ENCODE measurements at regions not wholly inside any gene's neighbourhood (a gene's known extent, or its start where the extent isn't known, plus 50 kb on each side); places are given as distances from the start of the nearest gene placed in this dataset.
"Not testable (repeated sequence)": the region's sequence is repeated elsewhere in the genome, so short reads cannot be mapped to it uniquely, and the experiment has no call there.

DNA sequence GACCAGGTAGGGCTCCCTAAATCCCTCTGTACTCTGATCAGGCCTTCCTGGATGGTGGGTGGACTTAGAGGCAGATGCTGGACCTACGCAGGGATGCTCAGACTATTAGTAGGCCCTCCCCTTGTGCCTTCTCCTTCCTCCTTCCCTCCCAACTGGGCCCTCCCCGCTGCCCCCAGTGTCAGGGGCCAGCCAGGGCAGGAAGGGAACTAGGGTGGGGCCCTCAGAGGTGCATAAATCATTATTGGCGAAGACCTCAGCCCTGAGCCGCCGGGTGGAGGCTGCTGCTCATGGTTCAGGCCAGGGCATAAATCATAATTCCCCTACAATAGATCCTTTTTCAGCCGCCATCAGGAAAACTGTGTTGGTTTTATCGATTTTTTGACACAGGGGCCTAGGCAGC, 81.4 kb downstream of the MRM1 start:
- H3K4me1 Mint-ChIP-seq = no peaks in the 10 kb centered on the region
- H3K36me3 Mint-ChIP-seq (ENCODE audit: low read depth) = no peaks in the 10 kb centered on the region
- DNase-seq = no peak
- peaks cover 8% of the 10 kb centered on the region for H3K27me3 Mint-ChIP-seq
- H3K4me3 Mint-ChIP-seq = no peak overlapping the region
- intact Hi-C loops (cut with micrococcal nuclease) = no loop called here
- H3K9me3 Mint-ChIP-seq = no peaks in the 10 kb centered on the region
- no peak overlapping the region for H3K27ac Mint-ChIP-seq

DNA sequence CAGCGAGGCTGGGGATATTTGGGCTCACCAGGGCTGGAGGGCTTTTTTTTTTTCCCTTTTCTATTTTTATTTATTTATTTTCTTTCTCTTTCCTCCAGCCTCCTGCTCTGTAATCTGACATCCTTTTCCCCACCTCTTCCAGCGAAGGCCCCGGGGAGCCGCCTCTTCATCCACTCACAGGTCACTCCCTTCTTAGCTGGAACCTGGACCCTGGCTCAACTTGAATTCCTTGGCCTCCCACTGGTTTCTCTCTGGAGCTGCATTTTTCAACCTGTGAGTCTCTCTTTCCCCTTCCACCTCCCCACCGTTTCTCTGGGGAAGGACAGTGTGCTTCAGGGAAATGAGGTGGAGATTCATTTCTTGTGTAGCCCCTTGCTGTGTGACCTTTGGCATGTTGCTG, 82.0 kb downstream of the MRM1 start:
- intact Hi-C loops (cut with micrococcal nuclease) = no loop called here
- Mint-ChIP-seq H3K4me1 (no peaks in the 10 kb centered on the region), H3K4me3 (no peak overlapping the region), H3K9me3 (no peaks in the 10 kb centered on the region), H3K27ac (no peak overlapping the region), H3K27me3 (peaks cover 10% of the 10 kb centered on the region), H3K36me3 (ENCODE audit: low read depth) (no peaks in the 10 kb centered on the region)
- DNase-seq = no peak

DNA sequence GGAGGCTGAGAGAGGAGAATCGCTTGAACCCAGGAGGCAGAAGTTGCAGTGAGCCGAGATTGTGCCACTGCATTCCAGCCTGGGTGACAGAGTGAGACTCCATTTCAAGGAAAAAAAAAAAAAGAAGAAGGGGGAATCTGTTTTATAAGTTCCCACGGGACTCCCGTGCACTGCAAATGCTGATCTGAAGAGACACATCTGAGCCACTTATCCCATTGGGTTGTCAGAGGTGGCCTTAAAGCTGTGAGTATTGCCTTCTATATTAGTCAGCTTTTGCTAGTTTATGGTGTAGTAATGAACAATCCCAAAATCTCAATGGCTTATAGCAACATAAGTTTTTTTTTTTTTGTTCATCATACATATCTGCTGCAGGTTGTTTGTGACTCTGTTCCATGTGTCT, 82.8 kb downstream of the MRM1 start:
- intact Hi-C loops (cut with micrococcal nuclease) = no loop called here
- no peak for DNase-seq
- H3K27ac Mint-ChIP-seq = no peak overlapping the region
- no peak overlapping the region for H3K4me3 Mint-ChIP-seq
- peaks cover 10% of the 10 kb centered on the region for H3K27me3 Mint-ChIP-seq
- H3K9me3 Mint-ChIP-seq = no peaks in the 10 kb centered on the region
- no peaks in the 10 kb centered on the region for H3K36me3 Mint-ChIP-seq (ENCODE audit: low read depth)
- H3K4me1 Mint-ChIP-seq = no peaks in the 10 kb centered on the region

DNA sequence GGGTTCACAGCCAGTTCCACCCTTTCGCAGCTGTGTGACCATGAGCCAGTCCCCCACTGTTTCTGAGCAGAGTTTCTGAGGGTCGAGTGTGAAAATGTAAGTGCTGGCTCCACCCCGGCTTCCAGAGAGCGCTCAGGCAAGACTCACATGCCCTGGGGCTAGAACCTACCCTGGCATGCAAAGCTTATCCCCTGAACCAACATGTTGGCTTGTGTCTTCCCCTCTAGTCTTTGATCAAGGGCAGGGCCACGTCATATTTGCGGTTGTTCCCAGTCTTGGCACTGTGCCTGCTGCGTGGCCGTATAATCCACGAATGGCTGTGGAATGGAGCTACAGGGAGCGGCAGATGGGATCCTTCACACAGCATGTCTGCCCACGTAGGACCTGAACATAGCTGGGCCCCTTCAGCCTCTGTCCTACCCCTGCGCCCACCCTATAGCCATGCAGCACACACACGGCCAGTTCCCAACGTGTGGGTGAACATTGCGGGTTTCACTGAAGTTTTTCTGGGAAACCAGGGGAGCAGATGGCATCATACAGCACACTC, 84.8 kb downstream of the MRM1 start:
- no peak overlapping the region for H3K27ac Mint-ChIP-seq
- no peak for DNase-seq
- no peaks in the 10 kb centered on the region for H3K4me1 Mint-ChIP-seq
- intact Hi-C loops (cut with micrococcal nuclease) = no loop called here
- peaks cover 17% of the 10 kb centered on the region for H3K27me3 Mint-ChIP-seq
- H3K9me3 Mint-ChIP-seq = no peaks in the 10 kb centered on the region
- no peak overlapping the region for H3K4me3 Mint-ChIP-seq
- no peaks in the 10 kb centered on the region for H3K36me3 Mint-ChIP-seq (ENCODE audit: low read depth)

DNA sequence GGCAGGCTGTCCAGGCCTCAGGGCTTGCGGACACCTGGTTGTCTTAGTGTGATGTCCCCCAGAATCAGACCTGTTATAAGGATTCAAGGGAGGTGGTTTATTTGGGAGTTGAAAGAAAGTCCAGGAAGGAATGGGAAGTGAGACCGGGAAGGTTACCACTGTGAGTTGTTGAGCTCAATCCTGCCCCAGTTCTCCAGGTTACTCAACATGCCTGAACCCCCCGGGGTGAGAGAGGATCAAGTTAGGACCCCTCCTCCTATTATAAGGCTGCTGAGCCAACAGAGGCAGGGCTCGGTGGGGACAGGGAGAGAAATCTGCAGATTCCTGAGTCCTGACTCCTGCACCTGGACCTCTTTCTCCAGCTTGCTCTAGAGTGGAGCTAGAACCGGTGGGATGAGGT, 86.4 kb downstream of the MRM1 start:
- intact Hi-C loops (cut with micrococcal nuclease) = no loop called here
- Mint-ChIP-seq H3K4me3 (no peak overlapping the region), H3K36me3 (ENCODE audit: low read depth) (no peaks in the 10 kb centered on the region), H3K4me1 (no peaks in the 10 kb centered on the region), H3K9me3 (no peaks in the 10 kb centered on the region), H3K27me3 (peaks cover 20% of the 10 kb centered on the region), H3K27ac (no peak overlapping the region)
- no peak for DNase-seq

DNA sequence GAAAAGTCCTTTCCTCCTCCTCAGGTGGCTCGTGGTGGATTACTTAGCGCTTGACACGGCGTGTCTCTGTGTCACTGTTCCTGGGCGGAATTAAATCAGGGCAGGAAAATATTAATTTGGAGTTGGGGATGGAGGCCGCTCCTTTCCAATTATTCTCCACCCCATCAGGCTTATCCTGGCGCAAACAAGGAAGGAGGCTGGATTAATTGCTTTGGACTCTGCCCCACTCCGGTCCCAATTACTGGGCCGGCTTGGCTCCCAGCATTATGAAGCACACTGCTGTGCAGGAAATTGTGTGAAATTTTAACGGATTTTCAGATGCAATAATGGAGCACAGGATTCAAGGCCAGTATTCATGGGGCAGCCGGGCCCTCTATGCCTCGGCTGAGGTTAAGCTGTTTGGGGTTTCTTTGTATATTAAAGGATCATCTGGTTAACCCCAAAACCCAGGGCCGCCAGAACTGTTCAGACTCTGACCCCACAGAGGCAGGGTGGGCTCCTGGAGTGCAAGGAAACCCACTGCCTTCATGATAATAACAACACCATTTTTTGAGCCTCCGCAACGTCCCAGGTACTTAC, 87.8 kb downstream of the MRM1 start:
- intact Hi-C loops (cut with micrococcal nuclease) = no loop called here
- H3K27ac Mint-ChIP-seq = no peak overlapping the region
- no peak overlapping the region for H3K4me3 Mint-ChIP-seq
- no peaks in the 10 kb centered on the region for H3K4me1 Mint-ChIP-seq
- peaks cover 27% of the 10 kb centered on the region for H3K27me3 Mint-ChIP-seq
- DNase-seq = no peak
- H3K9me3 Mint-ChIP-seq = no peaks in the 10 kb centered on the region
- H3K36me3 Mint-ChIP-seq (ENCODE audit: low read depth) = no peaks in the 10 kb centered on the region

DNA sequence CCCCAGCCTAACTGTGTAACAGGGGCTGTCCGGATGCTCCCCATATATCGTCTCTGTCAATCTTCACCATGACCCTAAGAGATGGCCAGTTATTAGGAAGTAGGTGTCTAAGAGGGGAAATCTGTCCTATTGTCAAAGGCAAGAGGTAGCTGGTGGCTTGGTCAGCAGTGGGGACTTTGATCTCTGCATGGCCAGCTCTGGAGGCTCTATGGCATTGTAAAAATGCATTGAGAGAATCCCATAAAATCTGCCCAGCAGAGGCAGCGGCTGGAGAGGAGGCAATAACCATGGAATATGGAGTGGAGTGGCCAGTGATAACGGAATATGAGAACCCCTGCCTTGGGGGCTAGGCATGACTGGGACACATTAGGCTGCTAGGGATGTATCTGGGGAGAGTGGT, 88.8 kb downstream of the MRM1 start:
- no peak overlapping the region for H3K27ac Mint-ChIP-seq
- H3K27me3 Mint-ChIP-seq = peaks cover 30% of the 10 kb centered on the region
- no peaks in the 10 kb centered on the region for H3K9me3 Mint-ChIP-seq
- no peaks in the 10 kb centered on the region for H3K36me3 Mint-ChIP-seq (ENCODE audit: low read depth)
- DNase-seq = no peak
- intact Hi-C loops (cut with micrococcal nuclease) = no loop called here
- no peak overlapping the region for H3K4me3 Mint-ChIP-seq
- H3K4me1 Mint-ChIP-seq = no peaks in the 10 kb centered on the region

DNA sequence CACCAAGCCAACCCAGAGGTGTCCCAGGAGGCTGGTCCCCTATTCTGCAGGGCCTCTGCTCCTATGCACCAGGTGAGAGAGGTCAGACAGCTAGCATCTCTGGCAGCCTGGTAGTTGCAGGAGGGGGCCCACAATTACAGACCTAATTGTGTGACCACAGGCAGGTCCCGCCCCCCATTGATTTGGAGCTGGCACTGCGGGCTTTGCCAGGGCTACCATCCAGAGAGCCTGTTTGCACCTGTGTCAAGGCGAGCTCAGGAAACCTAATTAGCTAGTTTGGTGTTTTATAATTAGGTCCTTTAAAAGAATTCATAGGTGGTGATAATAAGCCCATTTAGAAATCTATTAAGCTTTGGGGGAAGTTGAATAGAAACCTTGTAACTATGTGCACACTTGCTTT, 90.2 kb downstream of the MRM1 start:
- H3K27ac Mint-ChIP-seq = no peak overlapping the region
- H3K4me1 Mint-ChIP-seq = no peaks in the 10 kb centered on the region
- DNase-seq = no peak
- intact Hi-C loops (cut with micrococcal nuclease) = no loop called here
- H3K27me3 Mint-ChIP-seq = peaks cover 32% of the 10 kb centered on the region
- no peak overlapping the region for H3K4me3 Mint-ChIP-seq
- no peaks in the 10 kb centered on the region for H3K9me3 Mint-ChIP-seq
- H3K36me3 Mint-ChIP-seq (ENCODE audit: low read depth) = no peaks in the 10 kb centered on the region

DNA sequence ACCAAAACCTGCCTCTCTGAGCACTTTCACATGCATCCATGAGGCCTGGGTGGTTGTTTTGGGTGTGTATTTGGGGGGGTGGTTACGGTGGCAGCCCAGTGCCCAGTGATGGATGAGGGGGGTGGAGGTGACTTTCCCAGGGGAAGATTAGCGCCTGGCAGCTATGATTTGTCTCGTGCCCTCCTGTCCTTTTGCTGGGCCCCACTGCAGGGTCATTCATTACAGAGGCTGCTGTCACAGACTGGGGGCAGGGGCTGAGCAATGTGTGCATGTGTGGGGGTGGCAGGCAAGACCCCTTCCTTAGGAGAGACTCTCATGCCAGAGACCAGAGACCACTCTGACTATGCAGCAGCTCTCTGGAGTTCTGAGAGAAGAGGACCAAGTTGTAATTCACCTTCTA, 93.7 kb downstream of the MRM1 start:
- Mint-ChIP-seq H3K27ac (no peak overlapping the region), H3K4me3 (no peak overlapping the region), H3K36me3 (ENCODE audit: low read depth) (no peaks in the 10 kb centered on the region), H3K9me3 (no peaks in the 10 kb centered on the region), H3K4me1 (no peaks in the 10 kb centered on the region), H3K27me3 (peaks cover 40% of the 10 kb centered on the region)
- intact Hi-C loops (cut with micrococcal nuclease) = no loop called here
- DNase-seq = no peak

DNA sequence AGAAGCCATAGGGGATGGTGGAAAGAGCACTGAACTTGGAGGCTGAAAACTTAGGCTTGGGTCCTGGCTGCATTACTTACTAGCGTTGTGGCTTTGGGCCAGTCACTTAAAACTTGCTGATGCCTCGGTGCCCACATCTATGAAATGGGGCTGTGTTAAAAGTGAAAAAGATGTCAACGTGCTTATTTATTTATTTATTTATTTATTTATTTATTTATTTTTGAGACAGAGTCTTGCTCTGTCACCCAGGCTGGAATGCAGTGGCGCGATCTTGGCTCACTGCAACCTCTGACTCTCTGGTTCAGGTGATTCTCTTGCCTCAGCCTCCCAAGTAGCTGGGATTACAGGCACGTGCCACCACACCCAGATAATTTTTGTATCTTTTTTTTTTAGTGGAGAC, 94.3 kb downstream of the MRM1 start:
- not testable (repeated sequence) for DNase-seq

DNA sequence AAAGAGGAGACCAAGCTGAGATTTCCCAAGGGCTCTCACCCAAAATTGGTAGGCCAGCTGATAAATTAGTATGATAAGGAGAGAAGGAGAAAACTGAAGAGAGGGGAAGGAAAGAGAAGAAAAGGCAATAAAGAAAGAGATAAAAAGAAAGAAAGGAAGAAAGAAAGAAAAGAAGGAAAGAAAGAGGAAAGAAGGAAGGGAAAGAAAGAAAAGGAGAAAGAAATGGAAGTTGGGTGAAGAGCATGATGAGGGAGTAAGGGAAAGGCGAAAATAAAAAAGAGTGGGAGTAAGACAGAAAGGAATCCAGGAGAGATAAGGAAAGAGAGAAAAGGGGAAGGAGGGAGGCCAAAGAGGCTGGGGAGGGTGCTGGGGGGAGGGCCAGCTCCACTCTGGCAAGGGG, 95.4 kb downstream of the MRM1 start:
- Mint-ChIP-seq H3K9me3 (no peaks in the 10 kb centered on the region), H3K4me1 (no peaks in the 10 kb centered on the region), H3K36me3 (ENCODE audit: low read depth) (no peaks in the 10 kb centered on the region), H3K27me3 (peaks cover 38% of the 10 kb centered on the region), H3K4me3 (no peak overlapping the region), H3K27ac (no peak overlapping the region)
- intact Hi-C loops (cut with micrococcal nuclease) = no loop called here
- DNase-seq = no peak

More for the DNA sequence above, 94.3 kb downstream of the MRM1 start:
- intact Hi-C loops (cut with micrococcal nuclease); H3K4me3 Mint-ChIP-seq; H3K9me3 Mint-ChIP-seq; H3K36me3 Mint-ChIP-seq (ENCODE audit: low read depth); H3K4me1 Mint-ChIP-seq; H3K27ac Mint-ChIP-seq: not testable (repeated sequence)
- H3K27me3 Mint-ChIP-seq = peaks cover 35% of the 10 kb centered on the region

DNA sequence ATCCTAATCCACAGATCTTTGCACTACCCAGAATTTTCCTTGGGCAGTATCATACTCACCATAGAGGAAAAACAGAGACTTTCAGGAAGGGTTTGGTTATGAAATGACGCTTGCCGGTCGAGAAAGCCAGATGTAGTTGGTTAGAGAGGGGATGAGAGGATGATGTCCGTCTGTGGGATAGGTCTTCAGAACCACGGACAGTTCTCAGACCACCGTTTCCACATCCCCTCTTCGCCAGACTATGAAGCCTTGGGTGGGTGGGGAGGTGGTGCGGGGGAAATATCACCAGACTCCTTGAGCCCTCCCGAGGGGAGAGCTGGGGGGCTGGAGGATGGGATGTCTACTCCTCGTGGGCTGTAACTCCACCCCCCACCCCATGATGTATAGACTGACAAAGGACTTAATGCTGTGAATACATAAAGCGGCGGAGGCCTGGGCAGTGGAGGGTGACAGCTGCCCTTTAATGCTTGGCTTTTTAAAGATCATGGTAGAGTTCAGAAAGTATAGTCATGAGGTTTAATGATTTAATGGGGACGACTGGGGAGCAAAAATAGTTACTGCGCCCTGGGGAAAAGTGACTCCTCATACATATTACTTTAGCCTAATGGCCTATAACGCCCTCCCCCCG, 96.6 kb downstream of the MRM1 start:
- Mint-ChIP-seq H3K27ac (no peak overlapping the region), H3K9me3 (no peaks in the 10 kb centered on the region), H3K27me3 (peaks cover 40% of the 10 kb centered on the region), H3K4me3 (no peak overlapping the region), H3K4me1 (no peaks in the 10 kb centered on the region), H3K36me3 (ENCODE audit: low read depth) (no peaks in the 10 kb centered on the region)
- no peak for DNase-seq
- intact Hi-C loops (cut with micrococcal nuclease) = no loop called here

DNA sequence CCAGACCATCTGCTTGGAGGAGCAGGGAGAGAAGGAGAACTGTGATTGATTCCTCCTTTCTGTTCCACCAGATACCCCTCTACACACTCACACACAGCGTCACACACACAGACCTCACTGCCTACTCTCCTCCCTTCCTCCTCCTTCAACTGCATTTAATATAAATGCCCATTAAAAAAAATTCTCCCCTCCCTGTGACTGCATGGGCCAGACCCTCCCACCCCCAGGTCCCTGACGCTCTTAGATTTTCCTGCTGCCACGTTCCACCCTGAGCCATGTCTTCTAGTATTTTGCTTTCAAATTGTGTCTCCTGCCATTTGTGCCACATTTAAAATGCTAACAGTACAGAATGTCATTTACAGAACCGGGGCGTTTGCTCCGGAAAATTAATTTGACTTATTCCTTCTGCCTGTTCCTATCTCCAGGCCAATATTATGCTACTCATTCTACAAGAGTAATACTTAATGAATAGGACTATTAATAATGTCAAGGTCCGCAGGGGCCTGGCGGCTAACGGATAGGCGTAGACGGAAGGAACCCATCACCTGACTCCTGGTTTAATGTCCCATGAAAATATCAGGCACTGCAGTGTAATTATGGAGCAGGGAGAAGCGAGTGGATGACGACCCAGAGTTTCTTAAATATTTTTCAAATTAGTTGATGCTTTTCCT, 100.2 kb downstream of the MRM1 start:
- H3K4me1 Mint-ChIP-seq = no peaks in the 10 kb centered on the region
- no peaks in the 10 kb centered on the region for H3K36me3 Mint-ChIP-seq (ENCODE audit: low read depth)
- H3K27me3 Mint-ChIP-seq = peaks cover 48% of the 10 kb centered on the region
- intact Hi-C loops (cut with micrococcal nuclease) = loop anchor here (5.0 kb wide), 1 partner anchor 59 kb away; no protein-coding TSS in a partner anchor
- DNase-seq = no peak
- H3K4me3 Mint-ChIP-seq = no peak overlapping the region
- H3K27ac Mint-ChIP-seq = no peak overlapping the region
- no peaks in the 10 kb centered on the region for H3K9me3 Mint-ChIP-seq

DNA sequence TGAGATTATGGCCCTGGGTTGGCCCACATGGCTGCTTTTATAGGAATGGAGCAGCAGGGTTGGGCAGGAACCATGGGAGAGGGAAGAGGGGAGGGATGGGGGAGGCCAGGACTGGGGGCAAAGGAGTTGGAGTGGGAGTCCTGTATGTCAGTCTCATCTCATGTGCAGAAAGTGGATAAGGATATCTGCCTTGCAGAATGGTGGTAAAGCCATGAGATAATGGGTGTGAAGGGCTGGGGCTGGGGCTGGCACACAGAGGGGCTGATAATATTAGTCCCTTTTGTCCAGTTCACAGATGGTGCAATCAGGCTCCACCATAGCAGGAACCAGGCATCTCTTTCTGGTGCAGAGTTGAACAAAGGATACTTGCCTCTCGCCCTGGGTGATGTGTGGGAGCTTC, 101.3 kb downstream of the MRM1 start:
- no peak overlapping the region for H3K27ac Mint-ChIP-seq
- DNase-seq = no peak
- intact Hi-C loops (cut with micrococcal nuclease) = loop anchor here (5.0 kb wide), 1 partner anchor 60 kb away; no protein-coding TSS in a partner anchor
- H3K4me3 Mint-ChIP-seq = no peak overlapping the region
- no peaks in the 10 kb centered on the region for H3K9me3 Mint-ChIP-seq
- H3K4me1 Mint-ChIP-seq = no peaks in the 10 kb centered on the region
- peaks cover 41% of the 10 kb centered on the region for H3K27me3 Mint-ChIP-seq
- H3K36me3 Mint-ChIP-seq (ENCODE audit: low read depth) = no peaks in the 10 kb centered on the region
